NCI-H146 (cell line): ENCODE measurements at regions not wholly inside any gene's neighbourhood (a gene's known extent, or its start where the extent isn't known, plus 50 kb on each side); places are given as distances from the start of the nearest gene placed in this dataset.
"Not testable (repeated sequence)": the region's sequence is repeated elsewhere in the genome, so short reads cannot be mapped to it uniquely, and the experiment has no call there.

ENCODE experiments used
- DNase-seq: peaks from one replicate; lab custom pipeline; 2025; lab: John Stamatoyannopoulos, UW

- DNase-seq, result no peak
These were observed 231.6 kb downstream of the FNDC1 start for GRCh38 chr6:159400826-159401225.

- DNase-seq, result no peak
These were observed 230.6 kb downstream of the FNDC1 start for GRCh38 chr6:159399751-159400221.

- DNase-seq, result no peak
These were observed 229.4 kb downstream of the FNDC1 start for GRCh38 chr6:159398633-159399032.

GRCh38 chr6:159397753-159398152, 228.6 kb downstream of the FNDC1 start:
- DNase-seq, result no peak

GRCh38 chr6:159395609-159396008, 226.4 kb downstream of the FNDC1 start:
- no peak for DNase-seq

- DNase-seq, result not testable (repeated sequence)
These were observed 223.5 kb downstream of the FNDC1 start for GRCh38 chr6:159392695-159393094.

- DNase-seq, result no peak
These were observed 221.2 kb downstream of the FNDC1 start for GRCh38 chr6:159390381-159390780.

GRCh38 chr6:159389695-159390094, 220.5 kb downstream of the FNDC1 start:
- DNase-seq, result no peak

GRCh38 chr6:159380114-159380513, 210.9 kb downstream of the FNDC1 start:
- DNase-seq, result no peak

- no peak for DNase-seq
These were observed 209.5 kb downstream of the FNDC1 start for GRCh38 chr6:159378411-159379328.

GRCh38 chr6:159376516-159377158, 207.4 kb downstream of the FNDC1 start:
- DNase-seq, result no peak

GRCh38 chr6:159375014-159375413, 205.8 kb downstream of the FNDC1 start:
- DNase-seq, result no peak

- DNase-seq, result no peak
These were observed 204.5 kb downstream of the FNDC1 start for GRCh38 chr6:159373670-159374069.

- DNase-seq, result no peak
These were observed 203.1 kb downstream of the FNDC1 start for GRCh38 chr6:159372333-159372732.

GRCh38 chr6:159360306-159360705, 191.1 kb downstream of the FNDC1 start:
- no peak for DNase-seq

GRCh38 chr6:159359581-159360297, 190.5 kb downstream of the FNDC1 start:
- DNase-seq, result no peak

- DNase-seq, result no peak
These were observed 189.4 kb downstream of the FNDC1 start for GRCh38 chr6:159358562-159358961.

- DNase-seq, result no peak
These were observed 188.2 kb downstream of the FNDC1 start for GRCh38 chr6:159357211-159357915.

- DNase-seq, result no peak
These were observed 184.0 kb downstream of the FNDC1 start for GRCh38 chr6:159353193-159353592.

- DNase-seq, result no peak
These were observed 182.5 kb downstream of the FNDC1 start for GRCh38 chr6:159351707-159352106.

GRCh38 chr6:159349915-159350314, 180.7 kb downstream of the FNDC1 start:
- no peak for DNase-seq

GRCh38 chr6:159343709-159344108, 174.5 kb downstream of the FNDC1 start:
- DNase-seq, result no peak
